ENCODE measurements at regions not wholly inside any gene's neighbourhood (a gene's known extent, or its start where the extent isn't known, plus 50 kb on each side); places are given as distances from the start of the nearest gene placed in this dataset.
"Not testable (repeated sequence)": the region's sequence is repeated elsewhere in the genome, so short reads cannot be mapped to it uniquely, and the experiment has no call there.

DNA sequence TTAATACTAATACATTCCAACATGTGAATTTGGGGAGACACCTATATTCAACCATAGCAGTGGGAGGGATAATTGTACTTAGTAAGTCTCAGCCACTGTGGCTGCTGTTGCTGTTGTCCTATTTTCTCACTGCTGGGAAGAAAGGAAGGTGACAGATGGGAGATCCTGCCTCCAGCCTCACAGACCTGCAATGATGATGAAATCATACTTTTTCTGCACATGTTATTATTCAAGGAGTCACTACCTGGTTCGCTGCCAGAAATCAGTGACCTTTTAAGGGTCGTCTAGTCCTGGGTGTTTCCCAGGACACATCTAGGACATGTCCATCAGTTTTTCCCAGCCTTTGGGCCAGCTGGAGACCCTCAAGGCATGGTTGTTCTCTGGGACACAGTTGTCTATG lies 106.2 kb upstream of the RPH3A start:
- Histone ChIP-seq H3K27me3 (no peaks in the 10 kb centered on the region), H3K36me3 (ENCODE audit: low read depth, missing control alignments) (no peaks in the 10 kb centered on the region), H3K9me3 (no peaks in the 10 kb centered on the region), H3K27ac (no peak overlapping the region), H3K4me1 (no peaks in the 10 kb centered on the region), H3K4me3 (no peak overlapping the region)
- DNase-seq: no peak
- intact Hi-C loops (cut with DNase I; ENCODE audit: low total_unique reads): no loop called here
- 68 to 86% methylated on average over 2 of the region's 2 CpGs for WGBS, 2 donors
- TF ChIP-seq, protein P1, sequence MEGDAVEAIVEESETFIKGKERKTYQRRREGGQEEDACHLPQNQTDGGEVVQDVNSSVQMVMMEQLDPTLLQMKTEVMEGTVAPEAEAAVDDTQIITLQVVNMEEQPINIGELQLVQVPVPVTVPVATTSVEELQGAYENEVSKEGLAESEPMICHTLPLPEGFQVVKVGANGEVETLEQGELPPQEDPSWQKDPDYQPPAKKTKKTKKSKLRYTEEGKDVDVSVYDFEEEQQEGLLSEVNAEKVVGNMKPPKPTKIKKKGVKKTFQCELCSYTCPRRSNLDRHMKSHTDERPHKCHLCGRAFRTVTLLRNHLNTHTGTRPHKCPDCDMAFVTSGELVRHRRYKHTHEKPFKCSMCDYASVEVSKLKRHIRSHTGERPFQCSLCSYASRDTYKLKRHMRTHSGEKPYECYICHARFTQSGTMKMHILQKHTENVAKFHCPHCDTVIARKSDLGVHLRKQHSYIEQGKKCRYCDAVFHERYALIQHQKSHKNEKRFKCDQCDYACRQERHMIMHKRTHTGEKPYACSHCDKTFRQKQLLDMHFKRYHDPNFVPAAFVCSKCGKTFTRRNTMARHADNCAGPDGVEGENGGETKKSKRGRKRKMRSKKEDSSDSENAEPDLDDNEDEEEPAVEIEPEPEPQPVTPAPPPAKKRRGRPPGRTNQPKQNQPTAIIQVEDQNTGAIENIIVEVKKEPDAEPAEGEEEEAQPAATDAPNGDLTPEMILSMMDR (IDR thresholded peaks at IDR 0.05): no peak
- no peak for TF ChIP-seq POLR2A (IDR thresholded peaks at IDR 0.05)

DNA sequence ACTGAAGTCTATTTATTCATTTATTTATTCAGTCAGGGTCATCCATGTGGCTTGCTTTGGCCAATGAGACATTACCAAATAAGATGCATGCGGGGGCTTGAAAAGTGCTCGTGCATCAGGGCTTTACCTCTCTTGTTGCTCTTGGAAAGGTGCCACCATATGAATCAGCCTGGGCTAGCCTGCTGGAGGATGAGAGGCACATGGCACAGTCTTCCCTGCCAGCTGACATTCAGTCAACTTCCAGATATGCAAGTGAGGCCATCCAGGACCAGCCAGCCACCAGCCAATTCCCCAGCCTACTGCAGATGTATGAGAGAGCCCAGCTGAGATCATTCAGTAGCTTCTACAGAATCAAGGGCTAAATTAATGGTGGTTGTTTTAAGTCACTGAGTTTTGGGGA lies 105.2 kb upstream of the RPH3A start:
- Histone ChIP-seq H3K4me1 (no peaks in the 10 kb centered on the region), H3K27ac (no peak overlapping the region), H3K4me3 (no peak overlapping the region), H3K27me3 (no peaks in the 10 kb centered on the region), H3K36me3 (ENCODE audit: low read depth, missing control alignments) (no peaks in the 10 kb centered on the region), H3K9me3 (no peaks in the 10 kb centered on the region)
- 72 to 83% methylated on average over 2 of the region's 2 CpGs for WGBS, 2 donors
- TF ChIP-seq, protein P1 (IDR thresholded peaks at IDR 0.05): no peak
- TF ChIP-seq POLR2A (IDR thresholded peaks at IDR 0.05): no peak
- DNase-seq: no peak
- intact Hi-C loops (cut with DNase I; ENCODE audit: low total_unique reads): no loop called here

GRCh38 chr12:112694065-112694464 lies 97.5 kb upstream of the RPH3A start:
- Histone ChIP-seq H3K9me3 (no peaks in the 10 kb centered on the region), H3K27me3 (no peaks in the 10 kb centered on the region), H3K27ac (no peak overlapping the region), H3K36me3 (ENCODE audit: low read depth, missing control alignments) (no peaks in the 10 kb centered on the region), H3K4me3 (no peak overlapping the region), H3K4me1 (no peaks in the 10 kb centered on the region)
- TF ChIP-seq, protein P1 (IDR thresholded peaks at IDR 0.05): no peak
- TF ChIP-seq POLR2A (IDR thresholded peaks at IDR 0.05): no peak
- 61 to 79% methylated on average over 9 of the region's 9 CpGs for WGBS, 2 donors
- intact Hi-C loops (cut with DNase I; ENCODE audit: low total_unique reads): no loop called here
- no peak for DNase-seq

DNA sequence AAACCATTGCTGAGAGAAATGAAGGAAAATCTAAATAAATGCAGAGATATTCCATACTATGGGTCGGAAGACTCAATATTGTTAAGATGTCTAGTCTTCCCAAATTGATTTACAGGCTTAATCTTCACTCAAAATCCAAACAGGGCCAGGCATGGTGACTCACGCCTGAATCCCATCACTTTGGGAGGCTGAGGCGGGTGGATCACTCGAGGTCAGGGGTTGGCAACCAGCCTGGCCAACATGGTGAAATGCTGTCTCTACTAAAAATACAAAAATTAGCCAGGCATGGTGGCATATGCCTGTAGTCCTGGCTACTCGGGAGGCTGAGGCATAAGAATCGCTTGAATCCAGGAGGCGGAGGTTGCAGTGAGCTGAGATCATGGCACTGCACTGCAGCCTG lies 94.1 kb upstream of the RPH3A start:
- DNase-seq; H3K9me3 ChIP-seq; H3K27me3 ChIP-seq; intact Hi-C loops (cut with DNase I; ENCODE audit: low total_unique reads); H3K4me3 ChIP-seq; H3K36me3 ChIP-seq (ENCODE audit: low read depth, missing control alignments); H3K4me1 ChIP-seq; H3K27ac ChIP-seq: not testable (repeated sequence)
- 88 to 91% methylated on average over 7 of the region's 7 CpGs for WGBS, 2 donors

- intact Hi-C loops (cut with DNase I; ENCODE audit: low total_unique reads): no loop called here
- no peaks in the 10 kb centered on the region for H3K27me3 ChIP-seq
- TF ChIP-seq, protein P1 (IDR thresholded peaks at IDR 0.05): no peak
- no peak for TF ChIP-seq POLR2A (IDR thresholded peaks at IDR 0.05)
- no peaks in the 10 kb centered on the region for H3K9me3 ChIP-seq
- no peak for DNase-seq
- no peak overlapping the region for H3K27ac ChIP-seq
- no peaks in the 10 kb centered on the region for H3K36me3 ChIP-seq (ENCODE audit: low read depth, missing control alignments)
- no peak overlapping the region for H3K4me3 ChIP-seq
- H3K4me1 ChIP-seq: peaks cover 7% of the 10 kb centered on the region
Observed at GRCh38 chr12:112705037-112705632, 86.4 kb upstream of the RPH3A start.
